ENCODE measurements at regions not wholly inside any gene's neighbourhood (a gene's known extent, or its start where the extent isn't known, plus 50 kb on each side); places are given as distances from the start of the nearest gene placed in this dataset.

DNA sequence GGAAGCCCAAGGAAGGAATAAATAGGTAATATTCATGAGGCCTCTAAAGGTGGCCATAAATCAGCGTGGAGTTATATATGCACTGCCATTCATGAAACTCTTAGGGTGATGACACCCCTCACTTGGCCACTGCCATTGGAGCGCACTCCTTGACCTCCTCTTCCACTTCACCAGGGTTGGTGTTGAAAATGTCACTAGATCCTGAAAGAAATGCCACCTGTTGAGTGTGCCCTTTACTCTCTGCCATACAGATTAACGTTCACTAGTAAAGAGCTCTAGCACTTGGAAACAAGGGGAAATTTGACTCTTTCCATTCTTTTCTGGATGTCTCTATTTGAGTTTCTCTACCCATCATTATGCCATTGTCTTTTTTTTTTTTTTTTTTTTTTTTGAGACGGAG, 83.5 kb upstream of the GREM2 start:
- TF ChIP-seq, protein P1, sequence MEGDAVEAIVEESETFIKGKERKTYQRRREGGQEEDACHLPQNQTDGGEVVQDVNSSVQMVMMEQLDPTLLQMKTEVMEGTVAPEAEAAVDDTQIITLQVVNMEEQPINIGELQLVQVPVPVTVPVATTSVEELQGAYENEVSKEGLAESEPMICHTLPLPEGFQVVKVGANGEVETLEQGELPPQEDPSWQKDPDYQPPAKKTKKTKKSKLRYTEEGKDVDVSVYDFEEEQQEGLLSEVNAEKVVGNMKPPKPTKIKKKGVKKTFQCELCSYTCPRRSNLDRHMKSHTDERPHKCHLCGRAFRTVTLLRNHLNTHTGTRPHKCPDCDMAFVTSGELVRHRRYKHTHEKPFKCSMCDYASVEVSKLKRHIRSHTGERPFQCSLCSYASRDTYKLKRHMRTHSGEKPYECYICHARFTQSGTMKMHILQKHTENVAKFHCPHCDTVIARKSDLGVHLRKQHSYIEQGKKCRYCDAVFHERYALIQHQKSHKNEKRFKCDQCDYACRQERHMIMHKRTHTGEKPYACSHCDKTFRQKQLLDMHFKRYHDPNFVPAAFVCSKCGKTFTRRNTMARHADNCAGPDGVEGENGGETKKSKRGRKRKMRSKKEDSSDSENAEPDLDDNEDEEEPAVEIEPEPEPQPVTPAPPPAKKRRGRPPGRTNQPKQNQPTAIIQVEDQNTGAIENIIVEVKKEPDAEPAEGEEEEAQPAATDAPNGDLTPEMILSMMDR (IDR thresholded peaks at IDR 0.05), result no peak
- TF ChIP-seq POLR2A (IDR thresholded peaks at IDR 0.05), result no peak

Data from vagina (tissue), 2 donors.